ENCODE measurements at regions not wholly inside any gene's neighbourhood (a gene's known extent, or its start where the extent isn't known, plus 50 kb on each side); places are given as distances from the start of the nearest gene placed in this dataset.

DNA sequence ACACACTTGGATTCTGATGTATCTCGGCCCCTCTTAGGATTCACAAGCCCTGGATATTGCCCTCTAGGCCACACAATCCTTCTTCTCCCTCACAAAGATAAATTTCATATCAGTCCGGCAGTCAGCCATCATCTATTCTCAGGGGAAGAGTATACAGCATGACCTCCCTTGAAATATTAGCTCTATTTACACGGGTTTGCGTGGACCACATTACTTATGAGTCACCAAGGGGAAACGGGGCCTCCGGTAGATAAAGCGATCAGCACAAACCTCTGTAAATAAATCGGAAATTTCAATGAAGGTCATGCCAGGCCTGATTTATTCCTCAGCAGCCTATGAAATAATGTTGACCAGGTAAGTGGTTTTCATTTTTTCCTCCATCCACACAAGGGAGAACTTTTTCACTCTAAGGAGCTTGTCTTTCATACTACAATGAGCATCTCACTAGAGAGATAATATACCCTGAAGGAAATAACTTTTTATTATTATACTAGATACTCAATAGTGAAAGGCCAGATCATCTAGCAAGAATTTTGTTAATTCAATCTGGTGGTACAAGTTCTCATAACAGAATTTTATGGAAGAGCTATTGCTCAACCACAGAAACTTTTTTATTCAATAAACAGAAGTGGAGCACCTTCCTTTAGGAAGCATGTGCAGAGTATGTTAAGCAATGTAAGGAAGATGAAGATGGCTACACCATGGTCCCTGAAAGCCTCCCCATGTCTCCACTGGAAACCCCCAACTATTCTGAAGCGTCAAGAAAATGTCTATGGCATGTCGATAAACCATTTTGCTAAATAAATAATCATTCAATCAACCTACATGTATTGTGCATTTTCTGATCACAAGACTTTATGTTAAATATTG, 125.2 kb upstream of the PIK3C3 start:
- no peak for DNase-seq

GRCh38 chr18:41828137-41828536, 126.9 kb upstream of the PIK3C3 start:
- DNase-seq: no peak

GRCh38 chr18:41820784-41821183, 134.2 kb upstream of the PIK3C3 start:
- no peak for DNase-seq

- DNase-seq: no peak
Observed at GRCh38 chr18:41818381-41819355, 136.4 kb upstream of the PIK3C3 start.

DNA sequence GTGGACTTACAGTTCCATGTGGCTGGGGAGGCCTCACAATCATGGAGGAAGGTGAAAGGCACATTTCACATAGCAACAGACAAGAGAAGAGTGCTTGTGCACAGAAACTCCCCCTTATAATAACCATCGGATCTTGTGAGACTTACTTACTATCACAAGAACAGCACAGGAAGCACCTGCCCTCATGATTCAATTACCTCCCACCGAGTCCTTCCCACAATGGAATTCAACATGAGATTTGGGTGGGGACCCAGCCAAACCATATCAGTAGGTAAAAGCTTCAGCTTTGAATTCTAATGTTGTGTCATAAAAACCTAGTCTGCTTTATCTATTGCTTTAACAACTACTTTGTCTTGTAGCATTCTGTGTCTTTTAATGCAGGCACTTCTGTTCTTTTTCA, 140.4 kb upstream of the PIK3C3 start:
- DNase-seq: no peak

DNA sequence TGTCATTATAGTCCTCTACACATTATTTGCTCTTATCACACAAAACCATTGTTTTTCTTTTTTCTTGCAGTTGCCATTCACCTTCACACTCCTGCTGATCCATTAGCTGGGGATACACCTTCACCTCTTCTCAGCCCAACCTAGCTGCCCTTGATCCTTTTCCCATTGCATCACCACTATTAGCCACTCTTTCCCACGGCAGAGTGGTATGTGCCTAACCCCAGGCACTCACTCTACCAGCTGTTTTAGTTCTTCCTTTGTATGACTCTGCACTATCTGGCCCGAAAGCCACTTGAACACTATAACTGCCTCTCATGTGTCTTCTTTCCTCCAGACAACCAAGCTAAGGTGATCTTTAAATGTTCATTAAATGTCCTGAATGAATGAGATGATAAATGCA, 145.4 kb upstream of the PIK3C3 start:
- no peak for DNase-seq

DNA sequence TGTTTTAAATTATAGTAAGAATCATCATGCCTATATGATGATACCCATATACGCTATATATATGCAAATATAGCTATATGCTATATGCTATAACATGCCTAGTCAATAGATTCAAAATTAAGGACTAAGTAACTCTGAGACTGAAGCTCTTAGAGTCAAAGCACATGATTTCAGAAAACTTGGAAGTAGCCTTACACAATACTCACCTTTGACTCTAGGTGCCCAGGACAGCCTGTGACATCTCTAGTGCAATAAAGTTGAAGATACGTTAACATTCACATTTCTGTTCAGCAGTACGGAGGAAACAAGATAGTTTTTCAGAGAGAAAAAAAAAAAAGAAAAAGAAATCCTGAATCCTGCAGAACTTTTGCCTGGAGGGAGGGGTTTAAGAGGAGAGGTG, 149.7 kb upstream of the PIK3C3 start:
- no peak for DNase-seq

DNA sequence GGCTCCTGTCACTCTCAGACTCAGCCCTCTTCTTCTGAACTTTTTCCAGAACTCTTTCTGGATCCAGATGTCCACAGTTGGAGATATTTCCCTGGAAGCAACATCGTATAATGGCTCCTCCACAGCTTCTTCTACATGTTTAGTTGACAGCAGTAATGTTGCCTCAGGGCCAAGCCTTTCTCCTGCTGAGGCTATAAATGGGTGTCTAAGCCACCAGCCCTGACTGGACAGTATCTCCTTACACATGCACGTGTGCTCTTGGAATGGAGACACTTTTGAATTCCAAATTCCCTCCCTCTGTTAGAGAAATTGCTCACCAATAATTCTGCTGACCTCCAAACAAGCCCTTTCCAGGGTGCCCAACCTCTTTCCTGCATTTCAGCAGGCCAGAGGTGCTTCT, 156.2 kb upstream of the PIK3C3 start:
- DNase-seq: no peak

DNA sequence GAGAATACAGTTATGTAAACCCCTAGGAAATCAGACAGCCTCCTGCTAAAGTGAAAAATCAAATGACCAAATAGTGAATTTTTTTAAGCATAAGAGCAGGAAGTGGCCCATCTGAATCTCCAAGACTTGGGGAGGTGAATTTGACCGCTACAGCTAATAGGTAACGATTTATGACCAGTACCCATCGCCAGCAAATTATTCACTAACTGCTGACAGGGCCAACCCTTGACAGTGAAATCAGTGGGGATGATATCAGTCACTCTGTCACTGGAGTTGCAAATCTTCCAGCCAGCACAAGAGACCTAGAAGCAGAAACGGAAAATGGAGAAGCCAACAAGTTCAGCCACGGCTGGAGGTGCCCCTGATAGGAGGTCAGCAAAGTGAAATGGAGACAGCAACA, 164.3 kb upstream of the PIK3C3 start:
- no peak for DNase-seq

GRCh38 chr18:41789001-41789400, 166.0 kb upstream of the PIK3C3 start:
- no peak for DNase-seq

GRCh38 chr18:41783879-41784278, 171.2 kb upstream of the PIK3C3 start:
- DNase-seq: no peak

DNA sequence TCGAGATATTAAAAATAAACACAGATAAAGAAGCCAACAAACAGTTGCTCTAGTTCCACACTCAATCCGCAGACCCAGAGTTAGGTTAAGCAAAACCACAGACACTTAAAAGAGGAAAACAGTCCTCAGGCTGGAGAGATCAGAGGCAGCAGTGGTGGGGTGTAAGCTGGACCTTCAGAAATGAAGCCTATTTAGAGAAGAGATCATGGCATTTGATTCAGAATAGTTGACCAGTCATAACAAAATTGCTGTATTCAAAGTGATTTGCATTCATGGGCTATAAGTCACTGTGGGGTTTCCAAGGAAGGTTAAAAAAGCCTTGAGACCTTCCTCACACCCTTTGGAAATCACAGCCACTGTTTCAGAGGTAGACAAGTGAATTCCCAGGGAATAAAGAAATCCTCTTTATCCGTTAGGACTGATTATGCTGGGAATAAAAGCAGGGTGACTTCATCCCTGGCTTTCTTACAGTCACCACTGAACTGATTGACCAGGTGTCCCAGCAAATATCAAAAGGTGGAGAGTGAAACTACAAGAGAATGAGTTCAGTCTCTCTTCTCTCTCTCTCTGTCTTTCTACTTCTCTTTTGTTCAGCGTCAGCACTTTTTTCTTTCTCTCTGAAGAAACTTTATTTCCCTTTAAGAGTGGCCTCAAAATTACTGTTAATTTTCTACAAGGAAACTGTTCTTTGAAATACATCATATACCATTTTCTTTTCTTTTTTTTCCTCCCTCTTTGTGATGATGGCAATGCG, 171.8 kb upstream of the PIK3C3 start:
- no peak for DNase-seq

DNA sequence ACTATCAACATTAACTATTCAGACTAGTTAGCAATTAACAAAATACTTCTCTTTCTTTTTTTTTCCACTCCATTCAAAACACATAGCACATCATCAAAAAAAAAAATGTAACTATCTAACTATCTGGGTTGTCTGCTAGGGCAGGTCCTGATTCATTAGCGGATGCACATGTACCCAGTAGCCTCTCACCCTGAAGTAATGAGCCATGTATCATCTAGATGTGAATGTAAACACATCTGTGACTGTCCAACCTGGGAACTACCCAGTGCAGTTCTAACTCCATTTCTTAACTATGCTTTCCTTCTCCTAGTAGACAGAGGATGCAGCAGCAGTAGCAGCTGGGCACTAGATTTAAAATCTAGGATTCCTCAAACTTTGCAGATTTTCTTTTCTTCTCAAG, 183.1 kb upstream of the PIK3C3 start:
- DNase-seq: no peak

DNA sequence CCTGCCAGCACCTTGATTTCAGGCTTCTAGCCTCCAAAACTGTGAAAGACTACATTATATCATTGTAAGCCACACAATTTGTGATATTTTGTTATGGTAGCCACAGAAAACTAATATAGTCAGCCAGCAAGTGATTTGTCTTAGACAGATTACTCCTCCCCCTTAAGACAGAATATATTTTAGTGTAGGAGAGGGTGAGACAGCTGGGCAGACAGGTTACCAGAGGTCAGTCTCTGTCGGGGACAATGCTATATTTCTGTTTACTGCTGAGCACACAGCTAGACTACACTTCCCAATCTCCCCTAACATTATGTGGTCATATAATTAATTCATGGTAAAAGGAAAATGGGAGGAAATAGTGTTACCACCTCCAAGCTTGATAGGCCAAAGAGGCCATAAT, 185.8 kb upstream of the PIK3C3 start:
- no peak for DNase-seq

DNA sequence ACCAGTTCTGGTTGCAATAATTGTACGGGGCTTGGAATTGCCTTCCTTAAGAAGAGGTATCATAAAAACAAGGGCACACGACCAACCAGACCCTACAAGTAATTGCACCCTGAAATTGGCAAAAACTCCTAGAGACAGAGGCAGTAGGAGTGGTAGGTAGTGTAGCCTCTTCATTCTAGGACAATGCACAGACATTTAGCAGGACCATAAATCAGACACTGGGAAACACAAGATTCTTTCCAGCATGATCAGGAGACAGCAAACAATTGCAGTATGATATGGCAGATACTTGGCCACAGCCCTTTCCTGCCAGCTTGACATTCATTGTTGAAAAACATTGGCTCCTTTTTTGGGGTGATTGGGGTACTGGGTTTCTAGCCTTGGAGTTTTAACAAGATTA, 186.6 kb upstream of the PIK3C3 start:
- no peak for DNase-seq

- no peak for DNase-seq
Observed at GRCh38 chr18:41767960-41768359, 187.1 kb upstream of the PIK3C3 start.

DNA sequence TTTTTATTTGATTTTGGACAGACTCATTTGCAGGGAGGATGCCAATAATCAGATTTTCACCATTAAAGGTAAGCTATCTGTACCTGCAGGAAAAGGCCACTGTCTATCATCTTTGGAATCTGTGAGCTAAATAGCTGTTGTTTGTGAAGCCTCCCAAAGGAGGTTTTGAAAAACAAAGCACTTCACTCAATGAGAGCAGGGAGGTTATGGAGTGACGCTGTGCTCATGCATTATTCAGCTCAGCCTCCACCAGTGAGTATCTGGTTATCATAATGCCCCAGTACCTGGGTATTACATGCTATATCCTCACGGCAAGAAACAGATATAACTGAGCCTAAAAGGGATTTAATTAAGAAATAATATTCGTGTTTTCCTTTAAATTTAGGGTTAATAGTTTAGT, 189.6 kb upstream of the PIK3C3 start:
- no peak for DNase-seq

GRCh38 chr18:41763361-41763760, 191.7 kb upstream of the PIK3C3 start:
- DNase-seq: no peak

- DNase-seq: no peak
Observed at GRCh38 chr18:41761333-41762018, 193.6 kb upstream of the PIK3C3 start.

DNA sequence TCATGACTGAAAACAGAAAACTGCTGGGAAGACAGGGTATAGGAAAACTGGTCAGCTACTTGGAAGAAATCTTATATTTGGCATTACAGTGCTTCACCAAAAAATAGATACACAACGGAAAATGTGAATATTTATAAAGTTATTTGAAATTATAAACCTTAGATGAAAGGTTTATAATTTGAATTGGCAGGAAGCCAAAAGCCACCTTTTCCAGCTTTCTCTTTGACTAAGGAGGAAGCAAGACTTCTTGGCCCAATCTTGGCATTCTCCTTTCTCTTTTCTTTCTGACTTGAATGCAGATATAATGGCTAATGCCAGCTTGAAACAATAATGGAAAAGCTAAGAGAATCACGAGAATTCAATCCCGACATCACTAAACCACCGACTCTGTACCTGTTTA, 196.5 kb upstream of the PIK3C3 start:
- DNase-seq: no peak

DNA sequence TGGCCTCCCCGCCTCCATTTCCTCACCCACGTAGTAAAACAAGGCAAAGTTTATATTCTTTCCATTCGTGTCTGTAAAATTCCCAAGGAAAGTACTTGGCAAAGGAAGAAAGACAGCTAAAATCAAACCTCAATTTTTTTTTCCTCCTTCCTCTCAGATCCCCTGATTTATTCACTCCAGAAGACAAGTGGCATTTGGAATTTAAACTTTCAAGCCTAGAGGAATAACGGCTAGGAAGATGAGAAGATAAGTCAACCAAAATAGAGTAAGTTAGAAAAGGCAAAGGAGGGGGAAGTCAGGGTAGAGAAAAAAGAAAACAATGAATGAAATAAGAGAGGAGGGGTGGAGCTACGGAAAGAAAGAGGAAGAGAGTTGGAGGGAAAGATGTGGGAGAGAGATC, 198.9 kb upstream of the PIK3C3 start:
- no peak for DNase-seq

DNA sequence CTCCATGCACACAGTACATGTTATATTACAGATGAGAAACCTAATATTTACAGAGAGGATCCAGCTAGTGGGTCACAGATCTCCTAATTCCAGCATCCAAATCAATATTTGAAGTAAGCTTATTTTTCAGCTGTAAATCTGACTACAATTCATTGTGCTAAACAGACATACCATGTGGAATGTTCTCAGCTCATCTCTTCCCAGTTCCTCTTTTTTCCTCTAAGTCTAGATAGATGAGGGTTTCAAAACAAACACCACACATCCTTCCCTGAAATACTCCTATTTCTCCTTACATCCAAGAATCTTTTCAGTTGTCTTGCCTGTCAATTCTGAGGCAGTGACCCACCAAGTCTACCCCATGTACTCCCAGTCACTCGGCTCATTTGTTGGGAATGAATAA, 200.7 kb upstream of the PIK3C3 start:
- DNase-seq: no peak

DNA sequence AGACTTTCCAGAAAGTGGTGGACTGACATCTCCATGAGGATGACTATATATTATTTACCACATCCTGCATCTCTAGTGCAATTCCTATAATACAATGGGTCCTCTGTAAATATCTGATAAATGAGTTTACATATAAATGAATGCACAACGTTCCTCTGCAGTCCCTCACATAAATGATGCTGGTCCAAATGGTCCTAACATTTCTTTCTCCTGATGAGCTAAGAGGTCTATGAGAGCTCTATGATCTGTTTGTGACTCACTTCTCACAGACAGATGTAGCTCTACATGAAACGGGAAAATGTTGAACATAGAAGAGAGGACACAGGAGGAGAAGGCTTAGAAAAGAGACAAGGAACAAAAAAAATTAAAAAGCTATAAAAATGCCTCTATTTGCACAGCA, 201.2 kb upstream of the PIK3C3 start:
- no peak for DNase-seq
